Aorta (tissue), 5 donors: ENCODE measurements at regions not wholly inside any gene's neighbourhood (a gene's known extent, or its start where the extent isn't known, plus 50 kb on each side); places are given as distances from the start of the nearest gene placed in this dataset.

Experiments used
- ATAC-seq: fragments of 200-7000 bp; cut with Tn5 transposase; one replicate; pipeline ENCODE4 v1.9.1; 2022; ENCODE audit warnings: moderate library complexity; ENCODE audit not compliant: low FRiP score
- DNase-seq, 2 donors: peaks; one replicate each; pipeline ENCODE4 v3.0.0-alpha.2; 2020
- H3K27ac ChIP-seq, 2 donors: one replicate each; pipeline ENCODE4 v1.5.1; 2013; ENCODE audit warnings: low read length in 2 of 2, mild to moderate bottlenecking in 2 of 2, moderate library complexity in 2 of 2, control low read depth in 1 of 2, inconsistent platforms in 1 of 2, low read depth in 1 of 2
- H3K27me3 ChIP-seq, 2 donors: one replicate each; pipeline ENCODE4 v1.6.1; 2013; ENCODE audit warnings: control low read depth in 1 of 2, low read length in 1 of 2, mild to moderate bottlenecking in 1 of 2, moderate library complexity in 1 of 2; ENCODE audit not compliant: insufficient read depth in 2 of 2, control insufficient read depth in 1 of 2
- H3K36me3 ChIP-seq, 2 donors: one replicate each; pipeline ENCODE4 v1.6.1; 2013; ENCODE audit warnings: control low read depth in 1 of 2, low read length in 1 of 2, mild to moderate bottlenecking in 1 of 2; ENCODE audit not compliant: insufficient read depth in 2 of 2, control insufficient read depth in 1 of 2
- H3K4me1 ChIP-seq, 2 donors: one replicate each; pipeline ENCODE4 v1.6.1; 2013; ENCODE audit warnings: low read length in 2 of 2, control low read depth in 1 of 2, mild to moderate bottlenecking in 1 of 2, moderate library complexity in 1 of 2; ENCODE audit not compliant: insufficient read depth in 2 of 2, control insufficient read depth in 1 of 2
- H3K4me3 ChIP-seq, 2 donors: one replicate each; pipeline ENCODE4 v1.5.1; 2013; ENCODE audit warnings: low read length in 2 of 2, control low read depth in 1 of 2, mild to moderate bottlenecking in 1 of 2
- H3K9me3 ChIP-seq: one replicate; pipeline ENCODE4 v1.6.1; 2013; ENCODE audit warnings: mild to moderate bottlenecking, low read length; ENCODE audit not compliant: control insufficient read depth
- WGBS, 2 donors: extraction: QIAGEN DNeasy Blood & Tissue Kit; methylation state at CpG; one replicate each; pipeline ENCODE4 v1.1.7; 2013; 5-methylcytosine and 5-hydroxymethylcytosine counted together
- intact Hi-C, 2 donors: fragments of 100-400 bp; cut with DNase I; formaldehyde crosslinking; loops; one replicate each; pipeline versions ENCODE4 v1.14.2 to v1.15.0; 2022
- donor health status: healthy with polysubstance abuse.
- donor health status: Bipolar disorder and iron deficiency.
- donor health status: DM: no; HTN: no; CAD: no.
- donor health status: DM: no; HTN: no; CAD: no.
- donor health status: DM: yes; HTN: yes; CAD: no.

DNA sequence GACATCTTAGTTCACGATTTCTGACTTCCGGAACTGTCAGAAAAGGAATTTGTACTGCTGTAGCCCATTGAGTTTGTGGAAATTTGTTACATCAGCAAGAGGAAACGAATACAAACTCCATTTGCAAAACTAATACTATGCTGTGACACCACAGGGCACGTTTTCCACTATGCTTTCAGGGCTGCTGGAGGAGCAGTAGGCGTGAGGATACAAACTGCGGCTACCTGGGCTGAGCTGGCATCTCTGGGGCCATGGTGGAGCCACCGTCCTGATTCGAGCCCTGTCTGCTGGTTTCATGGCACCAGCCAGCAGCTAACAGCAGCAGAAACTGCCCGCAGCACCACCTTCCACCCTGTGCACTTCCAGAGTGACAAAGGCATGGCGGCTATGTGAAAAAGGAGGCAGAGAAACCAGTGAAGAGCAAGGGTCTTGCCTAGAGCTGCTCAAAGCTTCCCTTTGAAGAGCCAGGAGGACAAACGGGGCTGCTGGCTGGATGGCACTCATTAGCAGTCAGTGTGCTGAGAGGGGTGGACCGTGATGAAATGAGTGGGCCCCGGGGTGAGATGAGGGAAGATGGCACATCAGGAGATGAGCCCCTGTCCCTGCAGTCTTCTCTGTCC is 58.9 kb upstream of the STX16 start:
- DNase-seq = peak; percentile 7 to 61
- Histone ChIP-seq H3K4me3 (no peak overlapping the region), H3K36me3 (no peaks in the 10 kb centered on the region), H3K9me3 (no peaks in the 10 kb centered on the region), H3K27me3 (no peaks in the 10 kb centered on the region), H3K27ac (no peak overlapping the region), H3K4me1 (peaks cover 0 to 5% of the 10 kb centered on the region in 2 donors)
- no peak for ATAC-seq
- WGBS, 2 donors = 93 to 96% methylated on average over 13 of the region's 13 CpGs
- intact Hi-C loops = no loop called here

DNA sequence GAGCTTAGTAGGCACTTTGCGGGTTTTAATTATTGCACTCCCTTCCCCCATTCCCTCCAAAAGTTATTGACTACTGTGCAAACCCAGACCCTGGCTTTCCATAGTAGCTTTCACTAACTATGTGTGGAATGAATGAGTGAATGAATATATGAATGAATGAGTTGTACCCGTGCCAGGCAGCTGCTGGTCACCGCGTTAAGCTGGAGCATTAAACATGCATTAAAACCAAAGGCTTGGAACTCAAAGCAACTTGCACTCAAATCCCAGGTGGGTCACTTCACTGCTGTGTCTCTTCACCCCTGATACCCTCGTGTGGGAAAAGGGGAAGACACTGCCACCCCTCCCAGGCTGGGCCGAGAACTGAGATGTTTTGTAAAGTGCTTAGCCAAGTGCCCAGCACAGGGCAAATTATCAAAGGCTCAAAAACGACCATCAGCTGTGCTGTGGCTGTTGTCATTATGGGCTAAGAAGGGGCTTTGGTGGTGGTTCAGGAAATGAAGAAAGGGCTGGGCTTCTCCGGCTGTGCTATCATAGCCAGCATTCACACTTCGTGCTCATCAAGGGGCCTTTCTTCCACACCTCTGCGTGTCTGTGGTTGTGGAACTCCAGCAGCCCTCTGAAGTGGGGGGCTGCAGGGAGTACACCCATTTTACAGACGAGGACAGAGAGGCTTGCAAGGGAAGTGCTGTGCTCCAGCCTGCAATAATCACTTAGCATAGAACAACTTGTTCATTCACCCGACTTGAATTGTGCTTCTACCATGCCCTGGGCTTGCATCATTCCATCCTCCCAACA is 60.2 kb upstream of the STX16 start:
- Histone ChIP-seq H3K9me3 (no peaks in the 10 kb centered on the region), H3K4me1 (no peaks in the 10 kb centered on the region), H3K27ac (no peak overlapping the region), H3K36me3 (no peaks in the 10 kb centered on the region), H3K4me3 (no peak overlapping the region), H3K27me3 (no peaks in the 10 kb centered on the region)
- 81 to 84% methylated on average over 12 of the region's 12 CpGs for WGBS, 2 donors
- ATAC-seq (no peak), DNase-seq (peak; percentile 18 to 19)
- intact Hi-C loops = no loop called here

DNA sequence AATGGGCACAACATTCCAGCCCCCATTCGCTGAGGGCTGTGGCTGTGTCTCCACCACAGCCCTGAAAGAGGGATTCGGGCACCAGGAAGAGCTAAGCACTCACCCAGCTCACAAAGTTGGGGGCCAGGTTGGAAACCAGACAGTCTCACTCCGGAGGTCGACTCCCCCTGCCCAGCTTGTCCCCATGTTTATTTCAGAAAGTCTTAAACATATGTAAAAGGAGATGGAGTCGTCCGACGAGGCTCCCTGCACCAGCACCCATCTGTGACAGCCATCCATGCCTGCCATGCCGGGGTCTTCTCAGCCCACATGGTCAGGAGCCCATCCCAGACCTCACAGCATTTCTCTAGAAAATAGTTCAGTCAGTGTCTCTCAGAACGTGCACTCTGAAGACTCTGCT is 63.6 kb upstream of the STX16 start:
- H3K36me3 ChIP-seq = no peaks in the 10 kb centered on the region
- ATAC-seq = no peak
- intact Hi-C loops = no loop called here
- no peaks in the 10 kb centered on the region for H3K9me3 ChIP-seq
- WGBS, 2 donors = 81 to 82% methylated on average over 9 of the region's 9 CpGs
- H3K4me1 ChIP-seq = no peaks in the 10 kb centered on the region
- peak; percentile 13 to 61 for DNase-seq
- no peak overlapping the region for H3K27ac ChIP-seq
- no peaks in the 10 kb centered on the region for H3K27me3 ChIP-seq
- no peak overlapping the region for H3K4me3 ChIP-seq

DNA sequence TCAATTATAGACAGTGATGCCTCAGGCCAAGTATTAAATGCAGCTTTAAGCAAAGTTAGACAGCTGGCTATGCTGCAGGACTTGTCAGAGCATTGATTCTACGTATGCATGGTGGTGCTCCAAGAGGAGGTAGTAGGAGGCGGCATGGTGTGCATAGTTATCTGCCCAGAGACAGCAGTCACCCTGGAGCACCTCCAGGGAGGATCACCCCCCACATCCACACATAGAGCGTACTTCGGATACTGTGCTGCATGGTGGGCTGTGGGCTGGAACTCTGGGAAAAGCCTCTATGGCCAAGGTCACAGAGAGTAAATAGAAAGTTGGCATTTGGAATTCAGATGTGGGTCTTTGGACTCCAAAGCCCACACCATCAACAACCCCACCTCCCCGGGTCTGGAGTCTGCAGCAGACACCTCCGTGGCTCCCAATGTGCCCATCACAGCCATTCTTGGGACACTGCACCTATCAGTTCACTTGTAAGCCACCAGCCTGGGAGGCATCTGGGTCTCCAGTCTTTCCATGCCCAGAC is 64.5 kb upstream of the STX16 start:
- H3K4me3 ChIP-seq = no peak overlapping the region
- no peaks in the 10 kb centered on the region for H3K27me3 ChIP-seq
- H3K4me1 ChIP-seq = no peaks in the 10 kb centered on the region
- 76 to 92% methylated on average over 6 of the region's 6 CpGs for WGBS, 2 donors
- no peak overlapping the region for H3K27ac ChIP-seq
- intact Hi-C loops = no loop called here
- no peaks in the 10 kb centered on the region for H3K36me3 ChIP-seq
- ATAC-seq (no peak), DNase-seq (peak in 1 of 2 donors; percentile 32)
- no peaks in the 10 kb centered on the region for H3K9me3 ChIP-seq

DNA sequence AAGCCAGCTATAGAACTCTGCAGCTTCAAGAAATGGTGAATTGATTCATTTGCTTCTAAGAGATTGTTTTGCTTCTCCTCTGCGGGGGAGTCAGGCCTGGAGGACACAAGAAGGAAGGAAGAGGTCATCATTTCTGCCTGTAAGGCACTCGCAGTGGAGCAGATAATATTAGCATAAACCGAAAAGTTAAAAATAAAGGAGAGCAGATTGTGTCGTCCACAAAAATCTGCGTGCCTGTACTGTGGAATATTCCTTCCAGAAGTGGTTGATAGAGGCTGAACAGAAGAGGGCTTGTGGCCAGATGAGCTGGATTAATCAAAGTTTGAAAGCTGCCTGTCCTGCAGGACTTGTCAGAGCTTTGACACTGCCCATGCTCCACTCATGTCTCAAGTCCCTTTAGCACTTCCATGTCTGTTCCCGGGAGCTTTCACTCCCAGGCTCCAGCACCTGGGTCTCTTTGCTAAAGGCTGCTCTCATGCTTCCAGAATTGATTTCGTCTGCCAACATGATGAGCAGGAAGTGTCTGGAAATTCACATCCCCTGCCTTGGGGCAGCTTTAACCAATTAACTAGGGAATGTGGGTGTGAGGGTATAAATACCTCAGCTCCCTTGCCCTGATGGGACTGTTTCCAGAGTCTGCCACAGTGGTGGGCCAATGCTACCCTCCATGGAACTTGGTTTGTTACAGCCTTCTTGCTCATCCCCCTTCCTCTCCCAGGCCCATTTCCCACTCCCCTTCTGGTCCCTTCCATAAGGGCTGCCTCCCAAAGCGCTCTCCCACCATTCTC is 65.1 kb upstream of the STX16 start:
- Histone ChIP-seq H3K4me3 (no peak overlapping the region), H3K27ac (no peak overlapping the region), H3K4me1 (no peaks in the 10 kb centered on the region), H3K36me3 (no peaks in the 10 kb centered on the region), H3K9me3 (no peaks in the 10 kb centered on the region), H3K27me3 (no peaks in the 10 kb centered on the region)
- 71 to 75% methylated on average over 8 of the region's 8 CpGs for WGBS, 2 donors
- DNase-seq = peak; percentile 11 to 30
- intact Hi-C loops = no loop called here
- no peak for ATAC-seq

DNA sequence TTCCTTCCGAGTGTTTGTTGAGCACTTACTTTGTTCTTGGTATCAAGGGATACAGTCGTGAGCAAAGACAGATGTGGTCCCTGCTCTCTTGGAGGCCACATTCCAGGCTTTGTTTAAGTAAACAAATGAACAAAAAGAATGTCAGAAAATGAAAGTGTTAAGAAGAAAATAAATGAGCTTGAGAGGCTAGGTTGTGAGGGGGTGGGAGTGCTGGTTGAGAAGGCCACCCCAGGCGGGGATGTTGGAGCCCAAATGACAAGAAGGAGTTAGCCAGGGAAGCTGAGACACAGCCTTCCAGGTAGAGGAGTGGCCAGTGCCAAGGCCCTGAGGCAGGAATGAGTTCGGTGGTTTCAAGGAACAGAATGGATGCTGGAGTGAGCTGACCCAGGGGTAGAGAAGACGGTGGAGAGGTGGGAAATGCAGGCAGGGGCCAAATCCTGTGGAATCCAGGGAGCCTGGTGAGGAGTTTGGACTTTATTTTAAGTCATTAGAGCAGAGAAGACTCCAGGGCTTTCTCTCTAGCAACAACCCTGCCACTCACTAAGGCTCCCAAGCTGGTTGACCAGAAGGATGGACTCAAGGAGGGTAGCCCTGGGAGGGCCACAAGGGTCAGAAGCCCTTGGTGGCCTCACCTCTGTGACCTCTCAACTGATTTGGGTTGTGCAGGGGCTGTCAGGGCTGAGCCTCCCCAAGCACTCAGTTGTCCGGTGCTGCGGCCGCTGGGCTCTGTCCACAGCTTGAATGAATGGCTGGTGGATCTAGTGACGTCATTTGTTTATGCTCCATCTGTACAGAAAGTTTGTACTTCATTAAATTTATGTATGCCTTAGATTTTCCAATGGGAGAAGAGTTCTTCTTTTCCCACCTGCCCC is 66.0 kb upstream of the STX16 start:
- intact Hi-C loops = no loop called here
- Histone ChIP-seq H3K4me1 (no peaks in the 10 kb centered on the region), H3K4me3 (no peak overlapping the region), H3K9me3 (no peaks in the 10 kb centered on the region), H3K27me3 (no peaks in the 10 kb centered on the region), H3K36me3 (no peaks in the 10 kb centered on the region), H3K27ac (no peak overlapping the region)
- WGBS, 2 donors = 48 to 63% methylated on average over 9 of the region's 9 CpGs
- ATAC-seq (no peak), DNase-seq (peak; percentile 23 to 25)

DNA sequence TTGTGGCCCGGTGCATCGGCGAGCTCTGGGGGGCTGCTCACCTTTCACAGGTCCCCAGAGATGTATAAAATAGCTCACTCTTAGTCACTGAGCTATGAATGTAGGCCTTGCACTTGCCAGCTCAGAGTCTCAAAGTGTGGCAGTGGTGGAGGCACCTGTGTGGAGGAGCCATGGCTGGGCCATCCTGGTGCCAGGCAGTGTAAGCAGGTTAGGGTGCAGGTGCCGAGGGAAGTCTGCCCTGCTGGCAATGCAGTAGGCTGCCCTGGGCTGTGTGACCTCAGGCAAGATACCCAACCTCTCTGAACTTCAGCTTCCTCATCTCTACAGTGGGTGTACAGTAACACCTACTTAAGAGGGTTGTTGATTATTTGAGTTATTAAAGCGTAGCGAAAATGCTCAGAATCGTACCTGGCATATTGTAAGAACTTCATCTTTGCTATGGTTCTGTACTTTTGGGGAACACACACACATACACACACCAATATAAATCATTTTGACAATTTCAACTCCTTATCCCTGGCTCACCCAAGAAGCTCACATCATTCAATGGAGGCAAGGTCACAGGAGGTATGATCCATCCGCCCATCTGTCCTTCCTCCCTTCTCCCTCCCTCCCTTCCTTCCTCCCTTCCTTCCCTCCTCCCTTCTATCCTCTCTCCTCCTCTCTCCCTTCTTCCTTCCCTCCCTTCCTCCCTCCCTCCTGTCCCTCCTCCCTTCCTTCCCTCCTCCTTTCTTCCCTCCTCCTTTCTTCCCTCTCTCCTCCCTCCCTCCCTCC is 66.8 kb upstream of the STX16 start:
- Histone ChIP-seq H3K27me3 (no peaks in the 10 kb centered on the region), H3K36me3 (no peaks in the 10 kb centered on the region), H3K4me3 (no peak overlapping the region), H3K4me1 (no peaks in the 10 kb centered on the region), H3K27ac (no peak overlapping the region), H3K9me3 (no peaks in the 10 kb centered on the region)
- DNase-seq (peak in 1 of 2 donors; percentile 41), ATAC-seq (no peak)
- WGBS, 2 donors = 93 to 94% methylated on average over 8 of the region's 8 CpGs
- intact Hi-C loops = no loop called here
